ENCODE measurements at regions not wholly inside any gene's neighbourhood (a gene's known extent, or its start where the extent isn't known, plus 50 kb on each side); places are given as distances from the start of the nearest gene placed in this dataset.

GRCh38 chr16:6218855-6219254, 1113.8 kb upstream of the RBFOX1 start:
- TF ChIP-seq CTCF (IDR thresholded peaks at IDR 0.05; ENCODE audit: low read depth, low read length) (no peak), POLR2A (IDR thresholded peaks at IDR 0.05; ENCODE audit: extremely low read depth, insufficient read length) (no peak), MAX (IDR thresholded peaks at IDR 0.05; ENCODE audit: low read depth, low read length) (no peak)
